DMS79 treated with DMSO at 0.1 percent for 48 hours (cell line): ENCODE measurements at regions not wholly inside any gene's neighbourhood (a gene's known extent, or its start where the extent isn't known, plus 50 kb on each side); places are given as distances from the start of the nearest gene placed in this dataset.
"Not testable (repeated sequence)": the region's sequence is repeated elsewhere in the genome, so short reads cannot be mapped to it uniquely, and the experiment has no call there.

Experiments
- DNase-seq: peaks from one replicate; lab custom pipeline; 2025; lab: John Stamatoyannopoulos, UW

GRCh38 chr10:46749003-46749402 lies 162.2 kb upstream of the PTPN20 start:
- DNase-seq, result not testable (repeated sequence)

GRCh38 chr10:46749470-46749869 lies 161.8 kb upstream of the PTPN20 start:
- DNase-seq, result not testable (repeated sequence)

- DNase-seq, result not testable (repeated sequence)
These were observed 157.5 kb upstream of the PTPN20 start for GRCh38 chr10:46753763-46754162.

- DNase-seq, result not testable (repeated sequence)
These were observed 149.8 kb upstream of the PTPN20 start for GRCh38 chr10:46761471-46761870.

- not testable (repeated sequence) for DNase-seq
These were observed 142.5 kb upstream of the PTPN20 start for GRCh38 chr10:46768515-46769291.

GRCh38 chr10:46773178-46773896 lies 137.9 kb upstream of the PTPN20 start:
- not testable (repeated sequence) for DNase-seq

- not testable (repeated sequence) for DNase-seq
These were observed 137.4 kb upstream of the PTPN20 start for GRCh38 chr10:46773897-46774236.

- DNase-seq, result not testable (repeated sequence)
These were observed 136.9 kb upstream of the PTPN20 start for GRCh38 chr10:46774366-46774765.

GRCh38 chr10:46774945-46775667 lies 136.1 kb upstream of the PTPN20 start:
- DNase-seq, result not testable (repeated sequence)

- DNase-seq, result not testable (repeated sequence)
These were observed 135.6 kb upstream of the PTPN20 start for GRCh38 chr10:46775668-46776059.

- DNase-seq, result peak; percentile 0
These were observed 131.7 kb upstream of the PTPN20 start for GRCh38 chr10:46779571-46779970.

GRCh38 chr10:46780164-46780563 lies 131.1 kb upstream of the PTPN20 start:
- not testable (repeated sequence) for DNase-seq

- not testable (repeated sequence) for DNase-seq
These were observed 130.2 kb upstream of the PTPN20 start for GRCh38 chr10:46781001-46781400.

GRCh38 chr10:46782001-46782874 lies 129.0 kb upstream of the PTPN20 start:
- not testable (repeated sequence) for DNase-seq

GRCh38 chr10:46784665-46785064 lies 126.6 kb upstream of the PTPN20 start:
- DNase-seq, result not testable (repeated sequence)

GRCh38 chr10:46786125-46786517 lies 125.1 kb upstream of the PTPN20 start:
- not testable (repeated sequence) for DNase-seq

GRCh38 chr10:46786518-46787320 lies 124.5 kb upstream of the PTPN20 start:
- peak; percentile 22 for DNase-seq

- DNase-seq, result no peak
These were observed 124.0 kb upstream of the PTPN20 start for GRCh38 chr10:46787321-46787615.

- not testable (repeated sequence) for DNase-seq
These were observed 118.4 kb upstream of the PTPN20 start for GRCh38 chr10:46792657-46793357.

- DNase-seq, result not testable (repeated sequence)
These were observed 114.9 kb upstream of the PTPN20 start for GRCh38 chr10:46796351-46796750.
